ENCODE measurements at regions not wholly inside any gene's neighbourhood (a gene's known extent, or its start where the extent isn't known, plus 50 kb on each side); places are given as distances from the start of the nearest gene placed in this dataset.

- peak; percentile 76 for DNase-seq
- H3K36me3 ChIP-seq, result no peaks in the 10 kb centered on the region
- no peaks in the 10 kb centered on the region for H3K27me3 ChIP-seq
- no peak overlapping the region for H3K4me3 ChIP-seq
- peaks cover 5% of the 10 kb centered on the region for H3K9me3 ChIP-seq
Observed at GRCh38 chr10:78194539-78195402, 161.1 kb downstream of the RPS24 start.

- H3K36me3 ChIP-seq, result no peaks in the 10 kb centered on the region
- no peak overlapping the region for H3K4me3 ChIP-seq
- peaks cover 5% of the 10 kb centered on the region for H3K9me3 ChIP-seq
- no peaks in the 10 kb centered on the region for H3K27me3 ChIP-seq
- no peak for DNase-seq
Observed at GRCh38 chr10:78196396-78196795, 162.7 kb downstream of the RPS24 start.

- Histone ChIP-seq H3K36me3 (no peaks in the 10 kb centered on the region), H3K4me3 (no peak overlapping the region), H3K27me3 (no peaks in the 10 kb centered on the region), H3K9me3 (peaks cover 5% of the 10 kb centered on the region)
- DNase-seq, result no peak
Observed at GRCh38 chr10:78196964-78197363, 163.3 kb downstream of the RPS24 start.

GRCh38 chr10:78197628-78198272 is 164.1 kb downstream of the RPS24 start:
- no peak overlapping the region for H3K4me3 ChIP-seq
- H3K9me3 ChIP-seq, result peaks cover 5% of the 10 kb centered on the region
- no peaks in the 10 kb centered on the region for H3K36me3 ChIP-seq
- no peaks in the 10 kb centered on the region for H3K27me3 ChIP-seq
- DNase-seq, result no peak

- Histone ChIP-seq H3K4me3 (no peak overlapping the region), H3K9me3 (no peaks in the 10 kb centered on the region), H3K36me3 (no peaks in the 10 kb centered on the region), H3K27me3 (no peaks in the 10 kb centered on the region)
- no peak for DNase-seq
Observed at GRCh38 chr10:78199005-78199725, 165.5 kb downstream of the RPS24 start.

DNA sequence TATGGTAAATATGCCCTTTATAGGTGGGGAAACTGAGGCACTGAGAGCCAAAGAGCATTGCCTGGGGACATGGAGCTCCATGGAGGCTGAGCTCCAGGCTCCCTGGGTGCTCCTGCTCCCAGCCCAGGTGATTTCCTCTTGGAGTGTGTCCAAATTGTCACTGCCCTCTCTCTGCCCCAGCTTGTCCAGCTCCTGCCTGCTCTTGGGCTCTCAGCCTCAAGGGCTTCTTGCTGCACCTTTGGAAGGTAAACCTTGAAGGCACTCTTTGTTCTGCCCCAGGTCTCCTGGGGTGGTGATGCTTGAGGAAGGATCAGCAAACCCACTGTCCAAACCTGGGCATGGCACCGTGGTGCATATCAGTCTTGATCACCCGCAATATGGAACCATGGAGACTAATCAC is 166.1 kb downstream of the RPS24 start:
- Histone ChIP-seq H3K4me3 (no peak overlapping the region), H3K27me3 (no peaks in the 10 kb centered on the region), H3K9me3 (no peaks in the 10 kb centered on the region), H3K36me3 (no peaks in the 10 kb centered on the region)
- no peak for DNase-seq

GRCh38 chr10:78200686-78201085 is 167.0 kb downstream of the RPS24 start:
- H3K27me3 ChIP-seq, result no peaks in the 10 kb centered on the region
- H3K9me3 ChIP-seq, result no peaks in the 10 kb centered on the region
- H3K4me3 ChIP-seq, result no peak overlapping the region
- DNase-seq, result no peak
- H3K36me3 ChIP-seq, result no peaks in the 10 kb centered on the region

GRCh38 chr10:78202386-78202785 is 168.7 kb downstream of the RPS24 start:
- no peaks in the 10 kb centered on the region for H3K36me3 ChIP-seq
- no peaks in the 10 kb centered on the region for H3K9me3 ChIP-seq
- H3K27me3 ChIP-seq, result no peaks in the 10 kb centered on the region
- no peak overlapping the region for H3K4me3 ChIP-seq
- DNase-seq, result no peak

DNA sequence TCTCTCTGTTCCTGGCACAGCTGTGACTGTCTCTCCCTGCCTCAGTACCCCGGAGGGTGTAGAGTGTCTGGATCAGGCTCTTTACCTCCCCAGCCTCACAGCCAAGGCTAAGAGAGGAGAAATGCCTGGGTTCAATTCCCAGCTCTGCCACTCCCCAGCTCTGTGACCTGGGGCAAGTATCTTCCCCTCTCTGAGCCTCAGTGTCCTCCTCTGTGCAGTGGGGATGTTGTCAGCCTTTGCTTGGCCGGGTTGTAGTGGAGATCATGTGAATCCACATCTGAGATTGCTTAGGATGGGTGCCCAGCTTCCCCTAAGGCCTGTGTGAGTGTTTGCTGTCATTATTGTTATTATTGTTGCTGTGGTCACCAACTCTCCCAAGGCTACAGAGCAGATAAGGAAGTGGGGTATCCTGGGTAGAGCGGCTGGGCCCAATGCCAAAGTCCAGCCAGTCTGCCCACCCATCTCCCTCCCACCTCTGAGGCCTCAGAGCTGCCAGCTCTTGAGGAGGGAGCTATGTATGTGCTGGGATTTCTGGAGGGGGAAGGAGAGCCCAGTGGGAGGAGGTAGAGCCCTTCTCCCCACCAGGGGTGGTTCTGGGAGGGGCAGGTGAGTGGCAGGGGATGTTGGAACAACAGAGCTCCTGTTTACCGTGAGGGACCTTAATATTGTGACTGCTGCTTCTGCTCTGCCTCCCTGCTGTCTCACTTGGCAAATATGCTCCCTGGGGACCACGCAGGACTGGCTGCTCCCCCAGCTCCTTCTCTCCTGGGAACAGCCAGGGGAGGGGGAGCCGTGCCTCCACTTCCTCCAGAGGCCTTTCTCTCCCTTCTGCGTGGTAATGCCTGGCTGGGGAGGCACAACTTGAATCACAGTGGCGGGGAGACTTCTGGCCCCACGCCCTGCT is 170.5 kb downstream of the RPS24 start:
- Histone ChIP-seq H3K9me3 (no peaks in the 10 kb centered on the region), H3K4me3 (no peak overlapping the region), H3K27me3 (no peaks in the 10 kb centered on the region), H3K36me3 (no peaks in the 10 kb centered on the region)
- DNase-seq, result no peak

- Histone ChIP-seq H3K9me3 (no peaks in the 10 kb centered on the region), H3K4me3 (no peak overlapping the region), H3K27me3 (no peaks in the 10 kb centered on the region), H3K36me3 (no peaks in the 10 kb centered on the region)
- no peak for DNase-seq
Observed at GRCh38 chr10:78205457-78206016, 171.9 kb downstream of the RPS24 start.

GRCh38 chr10:78207216-78207615 is 173.6 kb downstream of the RPS24 start:
- no peak overlapping the region for H3K4me3 ChIP-seq
- H3K36me3 ChIP-seq, result no peaks in the 10 kb centered on the region
- DNase-seq, result no peak
- no peaks in the 10 kb centered on the region for H3K27me3 ChIP-seq
- H3K9me3 ChIP-seq, result no peaks in the 10 kb centered on the region

GRCh38 chr10:78207776-78208175 is 174.1 kb downstream of the RPS24 start:
- no peaks in the 10 kb centered on the region for H3K27me3 ChIP-seq
- no peak overlapping the region for H3K4me3 ChIP-seq

GRCh38 chr10:78209970-78210369 is 176.3 kb downstream of the RPS24 start:
- Histone ChIP-seq H3K4me3 (no peak overlapping the region), H3K27me3 (no peaks in the 10 kb centered on the region), H3K9me3 (no peaks in the 10 kb centered on the region), H3K36me3 (no peaks in the 10 kb centered on the region)
- DNase-seq, result no peak

More at GRCh38 chr10:78207776-78208175, 174.1 kb downstream of the RPS24 start:
- DNase-seq, result no peak
- H3K9me3 ChIP-seq, result no peaks in the 10 kb centered on the region
- no peaks in the 10 kb centered on the region for H3K36me3 ChIP-seq

- Histone ChIP-seq H3K4me3 (no peak overlapping the region), H3K9me3 (no peaks in the 10 kb centered on the region), H3K27me3 (no peaks in the 10 kb centered on the region), H3K36me3 (no peaks in the 10 kb centered on the region)
- DNase-seq, result no peak
Observed at GRCh38 chr10:78210548-78210947, 176.9 kb downstream of the RPS24 start.

DNA sequence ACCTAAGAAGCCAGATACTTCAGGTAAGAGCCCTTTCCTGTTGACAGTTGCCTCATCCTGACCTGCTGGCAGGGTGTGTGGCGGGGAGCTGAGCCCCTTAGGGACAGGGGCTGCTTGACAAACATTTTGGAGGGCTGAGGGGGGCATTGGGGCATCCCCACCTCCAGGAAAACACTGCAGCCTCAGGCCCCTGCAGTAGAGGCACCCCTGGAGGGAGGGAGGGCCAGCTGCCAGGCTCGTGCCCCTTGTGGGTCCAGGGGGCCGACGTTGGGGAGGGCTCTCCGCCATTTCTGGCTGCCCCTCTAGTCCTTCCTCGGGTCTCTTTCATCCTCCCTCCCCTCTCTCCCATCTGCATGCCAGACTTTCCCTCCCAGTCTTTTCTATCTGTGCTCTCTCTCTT is 177.3 kb downstream of the RPS24 start:
- Histone ChIP-seq H3K4me3 (no peak overlapping the region), H3K36me3 (no peaks in the 10 kb centered on the region), H3K9me3 (no peaks in the 10 kb centered on the region), H3K27me3 (no peaks in the 10 kb centered on the region)
- no peak for DNase-seq

GRCh38 chr10:78211561-78212051 is 177.9 kb downstream of the RPS24 start:
- H3K4me3 ChIP-seq, result no peak overlapping the region
- H3K36me3 ChIP-seq, result no peaks in the 10 kb centered on the region
- H3K27me3 ChIP-seq, result no peaks in the 10 kb centered on the region
- H3K9me3 ChIP-seq, result no peaks in the 10 kb centered on the region
- DNase-seq, result peak; percentile 47
